HFFc6 (cell line): ENCODE measurements at regions not wholly inside any gene's neighbourhood (a gene's known extent, or its start where the extent isn't known, plus 50 kb on each side); places are given as distances from the start of the nearest gene placed in this dataset.

Source experiments
- DNase-seq: peaks from one replicate; pipeline ENCODE4 v3.0.0-alpha.2; 2018
- H3K27ac Mint-ChIP-seq: 2 replicates; pipeline ENCODE4 v1.8.0; 2020; ENCODE audit warnings: mild to moderate bottlenecking, mixed read lengths
- H3K27me3 Mint-ChIP-seq: 2 replicates; pipeline ENCODE4 v1.8.0; 2021; ENCODE audit warnings: mild to moderate bottlenecking, moderate library complexity, mixed read lengths; ENCODE audit not compliant: insufficient read depth
- H3K36me3 Mint-ChIP-seq: 2 replicates; pipeline ENCODE4 v1.8.0; 2021; ENCODE audit warnings: low read depth, mixed read lengths
- H3K4me1 Mint-ChIP-seq: 2 replicates; pipeline ENCODE4 v1.8.0; 2020; ENCODE audit warnings: low read depth, mixed read lengths
- H3K4me3 Mint-ChIP-seq: 2 replicates; pipeline ENCODE4 v1.8.0; 2020; ENCODE audit warnings: mild to moderate bottlenecking, moderate library complexity, mixed read lengths
- H3K9me3 Mint-ChIP-seq: 2 replicates; pipeline ENCODE4 v1.8.0; 2020; ENCODE audit warnings: mild to moderate bottlenecking, mixed read lengths
- TF ChIP-seq, protein P1 (sequence below): fragments of 200-600 bp; sonication (generic); IDR thresholded peaks from 2 replicates; pipeline ENCODE4 v1.5.0; 2021; ENCODE audit warnings: antibody characterized with exemption, mild to moderate bottlenecking

DNA sequence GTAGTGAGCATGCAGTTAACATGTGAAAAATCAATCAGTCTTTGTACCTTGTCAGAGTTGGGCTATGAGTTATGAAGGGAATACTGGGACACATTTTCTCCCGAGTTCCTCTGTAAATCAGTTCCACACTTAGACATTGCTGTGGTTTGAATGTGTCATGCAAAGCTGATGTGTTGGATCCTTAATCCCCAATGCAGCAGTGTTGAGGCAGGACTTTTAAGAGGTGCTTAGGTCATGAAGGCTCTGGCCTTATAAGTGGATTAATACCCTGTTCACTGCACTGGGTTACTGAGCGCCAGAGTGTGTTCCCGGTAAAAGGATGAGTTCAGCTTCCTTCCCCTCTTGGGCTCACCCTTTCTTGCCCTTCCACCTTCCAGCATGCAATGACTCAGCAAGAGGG, 742.1 kb upstream of the TENM4 start:
- Mint-ChIP-seq H3K4me1 (peaks cover 12% of the 10 kb centered on the region; the same call in 1 of the 2 replicates), H3K27me3 (peaks cover 3% of the 10 kb centered on the region), H3K27ac (no peak overlapping the region), H3K9me3 (peaks cover 6% of the 10 kb centered on the region), H3K4me3 (no peak overlapping the region), H3K36me3 (no peaks in the 10 kb centered on the region)
- TF ChIP-seq, protein P1, sequence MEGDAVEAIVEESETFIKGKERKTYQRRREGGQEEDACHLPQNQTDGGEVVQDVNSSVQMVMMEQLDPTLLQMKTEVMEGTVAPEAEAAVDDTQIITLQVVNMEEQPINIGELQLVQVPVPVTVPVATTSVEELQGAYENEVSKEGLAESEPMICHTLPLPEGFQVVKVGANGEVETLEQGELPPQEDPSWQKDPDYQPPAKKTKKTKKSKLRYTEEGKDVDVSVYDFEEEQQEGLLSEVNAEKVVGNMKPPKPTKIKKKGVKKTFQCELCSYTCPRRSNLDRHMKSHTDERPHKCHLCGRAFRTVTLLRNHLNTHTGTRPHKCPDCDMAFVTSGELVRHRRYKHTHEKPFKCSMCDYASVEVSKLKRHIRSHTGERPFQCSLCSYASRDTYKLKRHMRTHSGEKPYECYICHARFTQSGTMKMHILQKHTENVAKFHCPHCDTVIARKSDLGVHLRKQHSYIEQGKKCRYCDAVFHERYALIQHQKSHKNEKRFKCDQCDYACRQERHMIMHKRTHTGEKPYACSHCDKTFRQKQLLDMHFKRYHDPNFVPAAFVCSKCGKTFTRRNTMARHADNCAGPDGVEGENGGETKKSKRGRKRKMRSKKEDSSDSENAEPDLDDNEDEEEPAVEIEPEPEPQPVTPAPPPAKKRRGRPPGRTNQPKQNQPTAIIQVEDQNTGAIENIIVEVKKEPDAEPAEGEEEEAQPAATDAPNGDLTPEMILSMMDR, result no peak
- DNase-seq, result no peak

DNA sequence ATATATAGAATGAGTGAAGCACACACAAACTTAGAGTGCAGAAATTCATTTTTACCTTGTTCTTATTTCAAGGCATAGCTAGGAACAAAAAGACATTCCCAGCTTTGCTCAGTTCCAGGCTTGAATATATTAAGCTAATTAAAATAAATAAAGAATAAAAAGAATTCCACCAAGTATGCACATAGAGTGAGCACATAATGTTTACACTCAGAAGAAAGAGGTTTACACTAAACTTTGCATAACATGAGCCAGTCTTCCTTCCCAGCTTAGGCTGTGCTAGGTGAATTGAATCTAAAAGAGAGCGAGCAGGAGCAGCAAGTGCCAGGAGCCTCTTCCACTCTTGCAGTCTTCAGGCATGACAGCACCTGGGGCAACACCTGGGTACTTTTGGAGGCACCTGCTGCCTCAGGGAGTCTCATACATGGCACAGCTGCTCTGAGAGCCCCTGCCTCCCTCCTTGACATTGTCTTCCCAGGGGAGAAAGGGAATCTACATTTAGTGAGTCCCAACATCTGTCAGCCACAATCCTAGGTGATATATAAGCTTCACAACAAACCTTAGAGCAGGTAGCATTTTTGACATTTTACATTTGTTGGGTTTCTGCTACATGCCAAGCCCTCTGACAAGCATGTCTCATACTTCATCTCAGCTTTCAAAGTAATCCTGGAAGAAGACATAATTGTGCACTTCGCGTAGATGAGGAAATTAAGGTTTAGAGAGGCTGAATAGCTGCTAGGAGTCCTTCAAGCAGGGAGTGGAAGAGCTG, 732.7 kb upstream of the TENM4 start:
- no peak overlapping the region for H3K4me3 Mint-ChIP-seq
- DNase-seq, result no peak
- TF ChIP-seq, protein P1, result no peak
- H3K4me1 Mint-ChIP-seq, result no peaks in the 10 kb centered on the region
- no peaks in the 10 kb centered on the region for H3K36me3 Mint-ChIP-seq
- H3K27ac Mint-ChIP-seq, result no peak overlapping the region
- peaks cover 5% of the 10 kb centered on the region; the same call in 1 of the 2 replicates for H3K9me3 Mint-ChIP-seq
- peaks cover 4% of the 10 kb centered on the region for H3K27me3 Mint-ChIP-seq

DNA sequence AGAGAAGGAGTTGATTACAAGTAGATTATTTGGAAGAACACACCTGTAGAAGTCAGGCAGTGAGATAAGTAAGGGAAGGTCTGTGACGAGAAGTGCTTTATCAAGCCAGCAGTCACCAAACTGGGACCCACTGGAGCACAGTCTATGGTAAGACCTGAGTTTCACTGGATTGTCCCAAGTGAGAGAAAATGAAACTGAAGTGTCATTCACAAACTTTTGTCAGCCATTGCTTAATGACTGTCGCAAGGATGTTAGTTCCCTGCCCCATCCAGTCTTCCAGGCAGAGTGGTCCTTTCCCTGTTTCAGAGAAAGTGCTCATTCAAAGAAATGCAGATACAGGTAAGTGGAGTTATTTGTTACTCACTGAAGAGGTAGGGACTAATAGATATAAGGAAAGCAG, 728.0 kb upstream of the TENM4 start:
- TF ChIP-seq, protein P1, result no peak
- peaks cover 34% of the 10 kb centered on the region for H3K4me1 Mint-ChIP-seq
- no peak for DNase-seq
- H3K27ac Mint-ChIP-seq, result no peak overlapping the region
- no peak overlapping the region for H3K4me3 Mint-ChIP-seq
- H3K36me3 Mint-ChIP-seq, result no peaks in the 10 kb centered on the region
- H3K27me3 Mint-ChIP-seq, result peaks cover 4% of the 10 kb centered on the region; the same call in 1 of the 2 replicates
- H3K9me3 Mint-ChIP-seq, result peaks cover 5% of the 10 kb centered on the region; the same call in 1 of the 2 replicates

DNA sequence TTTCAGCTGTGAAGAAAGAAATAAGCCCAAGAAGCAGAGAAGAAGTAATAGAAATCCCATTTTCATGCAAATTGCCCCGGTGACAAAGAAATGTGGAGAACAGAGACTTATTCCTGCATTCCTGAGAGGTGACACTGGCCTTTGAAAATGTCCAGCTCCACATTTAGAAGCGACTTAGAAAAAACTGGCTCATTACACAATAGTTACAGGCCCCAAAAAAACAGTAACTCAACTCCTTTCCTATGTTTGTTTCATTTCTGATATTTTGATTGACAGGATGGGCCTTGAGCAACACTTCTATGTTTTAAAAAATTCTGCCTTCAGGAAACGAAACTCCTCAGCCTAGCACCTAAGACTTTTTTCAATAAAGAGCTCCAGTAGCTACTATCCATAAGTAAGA, 726.9 kb upstream of the TENM4 start:
- Mint-ChIP-seq H3K27me3 (peaks cover 4% of the 10 kb centered on the region; the same call in 1 of the 2 replicates), H3K4me3 (peak overlapping the region; percentile 8; the same call in 1 of the 2 replicates), H3K9me3 (peaks cover 5% of the 10 kb centered on the region; the same call in 1 of the 2 replicates), H3K36me3 (no peaks in the 10 kb centered on the region), H3K4me1 (peaks cover 45% of the 10 kb centered on the region), H3K27ac (no peak overlapping the region)
- TF ChIP-seq, protein P1, result no peak
- DNase-seq, result peak; percentile 17

DNA sequence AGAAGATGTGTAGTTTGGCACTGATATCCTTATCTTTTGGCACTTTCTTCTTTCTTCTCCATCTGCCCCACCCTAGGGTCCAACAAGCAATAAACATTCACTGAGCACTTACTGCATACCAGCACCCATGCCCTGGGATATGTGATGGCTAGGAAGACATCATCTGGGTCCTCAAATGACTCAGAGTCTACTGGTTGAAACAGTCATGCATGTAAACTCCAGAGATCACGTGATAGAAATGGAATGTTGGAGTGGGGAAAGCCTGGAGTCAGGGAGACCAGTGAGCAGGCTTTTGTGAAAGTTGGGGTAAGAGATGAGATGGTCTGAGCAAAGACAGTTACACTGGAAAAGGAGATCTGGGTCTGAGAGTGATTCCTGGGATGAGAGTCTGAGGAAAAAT, 724.9 kb upstream of the TENM4 start:
- Mint-ChIP-seq H3K27me3 (peaks cover 4% of the 10 kb centered on the region; the same call in 1 of the 2 replicates), H3K4me1 (peaks cover 52% of the 10 kb centered on the region), H3K36me3 (no peaks in the 10 kb centered on the region), H3K4me3 (peak overlapping the region; percentile 2; the same call in 1 of the 2 replicates), H3K9me3 (peaks cover 3% of the 10 kb centered on the region; the same call in 1 of the 2 replicates), H3K27ac (peak overlapping the region; percentile 14)
- TF ChIP-seq, protein P1, result no peak
- DNase-seq, result peak; percentile 61
